Stimulated activated naive CD8-positive, alpha-beta T cell treated with anti-CD3 and anti-CD28 coated beads, Interleukin-15, Interleukin-2, amounts not matched to agents 100 ng/mL and 50 ng/mL, for 24 hours (primary cell): ENCODE measurements at regions not wholly inside any gene's neighbourhood (a gene's known extent, or its start where the extent isn't known, plus 50 kb on each side); places are given as distances from the start of the nearest gene placed in this dataset.
"Not testable (repeated sequence)": the region's sequence is repeated elsewhere in the genome, so short reads cannot be mapped to it uniquely, and the experiment has no call there.

Experiments
- H3K27ac Mint-ChIP-seq: one replicate; pipeline ENCODE4 v1.8.0; 2021; ENCODE audit warnings: mild to moderate bottlenecking, mixed read lengths
- H3K27me3 Mint-ChIP-seq: one replicate; pipeline ENCODE4 v1.8.0; 2021; ENCODE audit warnings: mixed read lengths
- H3K36me3 Mint-ChIP-seq: one replicate; pipeline ENCODE4 v1.8.0; 2021; ENCODE audit warnings: low read depth, mixed read lengths
- H3K4me1 Mint-ChIP-seq: one replicate; pipeline ENCODE4 v1.8.0; 2021; ENCODE audit warnings: low read depth, mixed read lengths
- H3K4me3 Mint-ChIP-seq: one replicate; pipeline ENCODE4 v1.8.0; 2021; ENCODE audit warnings: mild to moderate bottlenecking, mixed read lengths
- H3K9me3 Mint-ChIP-seq: one replicate; pipeline ENCODE4 v1.8.0; 2021; ENCODE audit warnings: mixed read lengths

- H3K27me3 Mint-ChIP-seq, H3K9me3 Mint-ChIP-seq, H3K27ac Mint-ChIP-seq, H3K4me3 Mint-ChIP-seq, H3K4me1 Mint-ChIP-seq: not testable (repeated sequence)
- peaks cover 13% of the 10 kb centered on the region for H3K36me3 Mint-ChIP-seq
Observed at GRCh38 chr5:21482983-21483650, 1370.0 kb downstream of the CDH12 start.

GRCh38 chr5:21482522-21482921 is 1370.6 kb downstream of the CDH12 start:
- not testable (repeated sequence) for H3K9me3 Mint-ChIP-seq, H3K27ac Mint-ChIP-seq, H3K4me1 Mint-ChIP-seq, H3K27me3 Mint-ChIP-seq, H3K4me3 Mint-ChIP-seq
- H3K36me3 Mint-ChIP-seq, result peaks cover 13% of the 10 kb centered on the region

DNA sequence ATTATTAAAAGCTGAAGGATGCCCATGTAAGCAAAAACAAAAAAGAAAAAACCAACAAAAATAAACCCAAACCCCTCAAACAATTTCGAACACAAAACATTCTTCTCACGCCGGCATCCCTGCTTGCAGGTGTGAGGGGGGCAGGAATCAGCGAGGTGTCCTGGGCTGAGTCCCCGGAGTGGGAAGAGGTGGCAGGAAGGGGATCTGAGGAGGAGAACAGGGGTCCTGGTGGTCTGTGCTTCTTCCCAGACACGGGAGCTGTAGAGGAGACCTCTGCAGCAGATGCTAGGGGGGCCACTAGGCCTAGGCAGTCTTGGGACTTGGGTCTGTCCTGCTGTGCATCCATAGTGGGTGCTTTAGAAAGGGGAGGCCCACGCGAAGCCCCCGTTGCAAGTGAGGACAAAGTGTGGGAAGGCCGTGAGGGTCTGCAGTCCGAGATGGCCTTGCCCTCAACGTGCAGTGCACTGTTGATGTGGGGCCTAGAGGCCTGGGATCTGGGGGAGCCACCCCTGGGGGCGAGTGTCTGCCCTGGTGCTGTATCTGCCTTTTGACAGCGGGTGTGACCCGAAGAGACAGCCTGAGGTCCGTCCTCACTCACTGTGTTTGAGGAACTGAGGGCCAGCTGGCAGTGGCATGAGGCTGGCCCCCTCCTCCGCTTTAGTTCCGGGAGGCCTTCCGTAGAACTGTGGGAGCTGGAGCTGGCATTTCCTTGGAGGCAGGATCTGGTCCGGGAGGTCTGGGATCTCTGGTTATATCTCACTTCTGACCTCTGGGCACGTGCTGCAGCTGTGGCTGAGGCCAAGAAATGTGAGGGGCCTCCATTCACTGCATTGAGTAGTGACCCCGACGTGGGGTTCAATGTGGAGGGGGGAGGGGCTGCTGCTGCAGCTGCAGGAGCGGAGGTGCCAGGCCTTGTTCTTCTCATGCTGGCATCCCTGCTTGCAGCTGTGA is 1371.5 kb downstream of the CDH12 start:
- H3K27me3 Mint-ChIP-seq, H3K36me3 Mint-ChIP-seq, H3K4me1 Mint-ChIP-seq, H3K4me3 Mint-ChIP-seq, H3K27ac Mint-ChIP-seq, H3K9me3 Mint-ChIP-seq: not testable (repeated sequence)

GRCh38 chr5:21480054-21480453 is 1373.1 kb downstream of the CDH12 start:
- not testable (repeated sequence) for H3K4me1 Mint-ChIP-seq, H3K9me3 Mint-ChIP-seq, H3K27me3 Mint-ChIP-seq, H3K4me3 Mint-ChIP-seq, H3K27ac Mint-ChIP-seq, H3K36me3 Mint-ChIP-seq

GRCh38 chr5:21473981-21474380 is 1379.2 kb downstream of the CDH12 start:
- H3K4me1 Mint-ChIP-seq, H3K9me3 Mint-ChIP-seq, H3K27ac Mint-ChIP-seq, H3K27me3 Mint-ChIP-seq, H3K4me3 Mint-ChIP-seq: not testable (repeated sequence)
- peaks cover 25% of the 10 kb centered on the region for H3K36me3 Mint-ChIP-seq

DNA sequence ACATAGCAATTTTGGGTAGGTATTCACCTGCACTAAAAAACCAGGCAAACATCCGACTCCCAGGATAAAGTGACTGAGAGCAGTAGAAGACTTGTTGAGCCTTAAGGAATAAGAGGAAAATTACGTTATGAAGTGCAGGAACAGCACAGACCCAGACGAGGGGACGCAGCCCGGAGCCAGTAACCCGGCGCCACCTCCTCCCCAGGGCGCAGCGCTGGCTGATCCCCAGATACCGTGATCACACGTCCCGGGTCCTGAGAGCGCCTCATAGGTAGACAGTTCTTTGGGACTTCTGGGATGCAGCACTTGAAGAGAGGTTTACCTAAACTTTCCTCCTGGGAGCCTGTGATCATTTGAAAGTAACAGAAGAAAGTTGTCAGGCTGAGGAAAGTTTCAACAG is 1379.7 kb downstream of the CDH12 start:
- not testable (repeated sequence) for H3K9me3 Mint-ChIP-seq, H3K27me3 Mint-ChIP-seq, H3K4me1 Mint-ChIP-seq, H3K4me3 Mint-ChIP-seq, H3K27ac Mint-ChIP-seq
- peaks cover 25% of the 10 kb centered on the region for H3K36me3 Mint-ChIP-seq

DNA sequence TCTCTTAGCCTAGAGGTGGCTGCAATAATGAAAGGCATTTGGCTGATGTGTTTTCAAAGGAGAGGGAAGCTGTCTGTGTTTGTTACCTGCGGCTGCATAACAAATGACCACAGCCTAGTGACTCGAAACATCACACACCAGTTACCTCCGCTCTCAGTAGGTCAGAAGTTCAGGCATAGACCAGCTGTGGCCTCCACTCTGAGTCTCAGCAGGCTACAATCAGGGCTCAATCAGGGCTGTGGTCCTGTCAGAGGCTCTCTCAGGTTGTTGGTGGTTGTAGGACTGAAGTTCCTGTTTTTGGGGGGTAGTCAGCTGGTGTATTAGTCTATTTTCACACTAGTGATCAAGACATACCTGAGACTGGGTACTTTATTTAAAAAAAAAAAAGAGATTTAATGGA is 1381.5 kb downstream of the CDH12 start:
- not testable (repeated sequence) for H3K27ac Mint-ChIP-seq, H3K9me3 Mint-ChIP-seq, H3K4me1 Mint-ChIP-seq, H3K27me3 Mint-ChIP-seq, H3K4me3 Mint-ChIP-seq
- peaks cover 25% of the 10 kb centered on the region for H3K36me3 Mint-ChIP-seq

GRCh38 chr5:21469523-21470101 is 1383.5 kb downstream of the CDH12 start:
- not testable (repeated sequence) for H3K27me3 Mint-ChIP-seq, H3K4me3 Mint-ChIP-seq, H3K27ac Mint-ChIP-seq, H3K9me3 Mint-ChIP-seq, H3K4me1 Mint-ChIP-seq
- peaks cover 30% of the 10 kb centered on the region for H3K36me3 Mint-ChIP-seq

GRCh38 chr5:21467544-21467943 is 1385.6 kb downstream of the CDH12 start:
- H3K9me3 Mint-ChIP-seq, H3K27ac Mint-ChIP-seq, H3K4me1 Mint-ChIP-seq, H3K4me3 Mint-ChIP-seq, H3K27me3 Mint-ChIP-seq: not testable (repeated sequence)
- H3K36me3 Mint-ChIP-seq, result peaks cover 29% of the 10 kb centered on the region

DNA sequence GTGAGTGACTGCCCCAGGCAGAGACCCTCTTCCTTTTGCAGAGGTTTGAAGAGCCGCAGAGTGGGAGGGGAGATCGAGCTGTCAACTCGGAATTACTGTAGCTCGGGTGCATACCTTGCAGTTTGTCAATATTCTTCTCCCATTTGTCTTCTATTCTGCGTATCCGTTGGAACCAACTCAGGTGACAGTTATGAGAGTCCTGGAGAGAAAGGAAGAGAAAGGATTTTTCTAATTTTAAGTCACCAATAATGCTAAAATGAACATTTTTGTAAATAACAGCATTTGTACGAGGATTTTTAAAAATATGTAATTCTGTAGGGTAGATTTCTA is 1393.4 kb downstream of the CDH12 start:
- not testable (repeated sequence) for H3K27me3 Mint-ChIP-seq, H3K9me3 Mint-ChIP-seq, H3K4me1 Mint-ChIP-seq
- peaks cover 11% of the 10 kb centered on the region for H3K36me3 Mint-ChIP-seq
- peak overlapping the region; percentile 88 for H3K4me3 Mint-ChIP-seq
- peak overlapping the region; percentile 68 for H3K27ac Mint-ChIP-seq

DNA sequence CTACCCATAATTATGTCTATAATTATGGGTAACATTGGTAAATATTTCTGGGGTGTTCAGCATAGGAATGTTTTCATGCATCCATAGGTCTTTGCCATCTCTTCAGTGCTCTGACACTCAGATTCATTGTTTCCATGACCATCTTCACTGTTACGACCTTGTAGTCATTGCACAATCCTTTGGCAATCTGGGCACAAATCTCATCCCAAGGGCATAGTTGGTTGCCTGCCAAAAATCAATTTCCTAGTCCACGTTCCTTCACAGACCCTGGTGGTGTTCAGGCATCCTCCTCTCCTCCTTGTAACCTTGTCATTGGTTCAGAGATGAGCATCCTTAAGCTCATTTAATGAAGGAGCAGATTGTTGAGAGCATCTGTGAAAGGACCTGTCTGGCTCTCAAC is 1400.7 kb downstream of the CDH12 start:
- peaks cover 24% of the 10 kb centered on the region for H3K27me3 Mint-ChIP-seq
- no peaks in the 10 kb centered on the region for H3K4me1 Mint-ChIP-seq
- no peaks in the 10 kb centered on the region for H3K9me3 Mint-ChIP-seq
- H3K4me3 Mint-ChIP-seq, result no peak overlapping the region
- no peak overlapping the region for H3K27ac Mint-ChIP-seq
- H3K36me3 Mint-ChIP-seq, result no peaks in the 10 kb centered on the region

GRCh38 chr5:21432646-21433045 is 1420.5 kb downstream of the CDH12 start:
- H3K27me3 Mint-ChIP-seq, result no peaks in the 10 kb centered on the region
- no peaks in the 10 kb centered on the region for H3K36me3 Mint-ChIP-seq
- H3K9me3 Mint-ChIP-seq, result no peaks in the 10 kb centered on the region
- H3K27ac Mint-ChIP-seq, result no peak overlapping the region
- no peaks in the 10 kb centered on the region for H3K4me1 Mint-ChIP-seq
- no peak overlapping the region for H3K4me3 Mint-ChIP-seq

DNA sequence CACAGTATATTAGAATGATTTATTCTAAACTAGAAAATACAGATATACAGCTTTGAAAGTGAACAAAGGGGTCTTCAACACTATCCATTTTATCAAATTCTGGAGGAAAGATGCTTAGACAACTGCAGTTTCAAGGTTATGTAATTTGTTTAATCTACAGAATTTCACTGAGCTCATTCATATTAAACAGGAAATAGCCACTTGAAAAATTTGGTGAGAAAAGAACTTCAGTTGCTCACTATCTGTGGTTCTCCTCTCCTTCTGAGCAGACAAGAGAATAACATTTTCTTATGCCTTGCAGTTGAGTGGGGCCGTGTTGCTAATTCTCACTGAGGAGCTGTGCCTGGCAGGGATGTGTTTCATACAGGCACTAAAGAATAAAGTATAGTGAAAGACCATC is 1428.2 kb downstream of the CDH12 start:
- H3K4me1 Mint-ChIP-seq, result no peaks in the 10 kb centered on the region
- H3K9me3 Mint-ChIP-seq, result no peaks in the 10 kb centered on the region
- H3K36me3 Mint-ChIP-seq, result no peaks in the 10 kb centered on the region
- H3K27me3 Mint-ChIP-seq, result no peaks in the 10 kb centered on the region
- no peak overlapping the region for H3K4me3 Mint-ChIP-seq
- no peak overlapping the region for H3K27ac Mint-ChIP-seq

DNA sequence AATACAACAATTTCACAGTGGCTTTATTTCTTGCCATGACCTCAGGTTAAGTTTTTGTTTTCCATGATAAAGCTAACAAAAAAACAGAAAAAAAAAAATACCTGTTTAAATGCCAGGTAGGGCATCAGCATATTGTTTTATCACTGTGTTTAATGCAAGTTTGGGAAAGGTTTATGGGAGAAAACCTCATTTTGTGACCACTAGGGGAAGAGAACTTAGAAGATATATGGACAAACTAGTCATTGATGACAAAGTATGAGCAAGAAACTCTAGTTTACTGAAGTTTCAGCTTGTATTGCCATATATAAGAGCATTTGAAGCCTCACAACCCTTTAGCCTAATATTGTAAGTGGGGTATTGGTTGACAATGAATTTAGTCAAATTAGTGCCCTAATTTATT is 1431.4 kb upstream of the CDH18 start:
- Mint-ChIP-seq H3K27ac (no peak overlapping the region), H3K9me3 (no peaks in the 10 kb centered on the region), H3K4me1 (no peaks in the 10 kb centered on the region), H3K4me3 (no peak overlapping the region), H3K27me3 (no peaks in the 10 kb centered on the region), H3K36me3 (no peaks in the 10 kb centered on the region)

DNA sequence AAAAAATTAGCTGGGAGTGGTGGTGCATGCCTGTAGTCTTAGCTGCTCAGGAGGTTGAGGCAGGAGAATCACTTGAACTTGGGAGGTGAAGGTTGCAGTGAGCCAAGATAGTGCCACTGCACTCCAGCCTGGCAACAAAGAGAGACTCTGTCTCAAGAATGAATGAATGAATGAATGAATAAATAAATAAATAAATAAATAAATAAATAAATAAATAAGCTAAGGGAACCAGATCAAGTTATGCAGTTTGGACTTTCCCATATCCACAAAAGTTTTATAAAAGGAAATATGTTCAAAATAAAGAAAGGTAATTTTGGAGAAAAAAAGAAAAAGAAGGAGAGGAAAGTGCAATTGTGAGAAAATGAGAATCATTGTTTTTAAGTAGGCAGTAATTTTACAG is 1414.1 kb upstream of the CDH18 start:
- H3K27ac Mint-ChIP-seq, H3K36me3 Mint-ChIP-seq, H3K4me3 Mint-ChIP-seq, H3K4me1 Mint-ChIP-seq, H3K27me3 Mint-ChIP-seq, H3K9me3 Mint-ChIP-seq: not testable (repeated sequence)

- Mint-ChIP-seq H3K36me3 (no peaks in the 10 kb centered on the region), H3K27me3 (no peaks in the 10 kb centered on the region), H3K4me1 (no peaks in the 10 kb centered on the region), H3K4me3 (no peak overlapping the region), H3K27ac (no peak overlapping the region), H3K9me3 (peaks cover 5% of the 10 kb centered on the region)
Observed at GRCh38 chr5:21398511-21398910, 1410.5 kb upstream of the CDH18 start.
